ENCODE measurements at regions not wholly inside any gene's neighbourhood (a gene's known extent, or its start where the extent isn't known, plus 50 kb on each side); places are given as distances from the start of the nearest gene placed in this dataset.
"Not testable (repeated sequence)": the region's sequence is repeated elsewhere in the genome, so short reads cannot be mapped to it uniquely, and the experiment has no call there.

- H3K27ac ChIP-seq, result not testable (repeated sequence)
Observed at GRCh38 chr6:75031102-75031501, 174.8 kb downstream of the COL12A1 start.

- no peak for TF ChIP-seq CTCF (conservative IDR thresholded peaks at IDR 0.05)
- no peak for TF ChIP-seq ZFX (IDR thresholded peaks at IDR 0.05)
- no peak overlapping the region for H3K27ac ChIP-seq
Observed at GRCh38 chr6:75029333-75029732, 176.5 kb downstream of the COL12A1 start.

DNA sequence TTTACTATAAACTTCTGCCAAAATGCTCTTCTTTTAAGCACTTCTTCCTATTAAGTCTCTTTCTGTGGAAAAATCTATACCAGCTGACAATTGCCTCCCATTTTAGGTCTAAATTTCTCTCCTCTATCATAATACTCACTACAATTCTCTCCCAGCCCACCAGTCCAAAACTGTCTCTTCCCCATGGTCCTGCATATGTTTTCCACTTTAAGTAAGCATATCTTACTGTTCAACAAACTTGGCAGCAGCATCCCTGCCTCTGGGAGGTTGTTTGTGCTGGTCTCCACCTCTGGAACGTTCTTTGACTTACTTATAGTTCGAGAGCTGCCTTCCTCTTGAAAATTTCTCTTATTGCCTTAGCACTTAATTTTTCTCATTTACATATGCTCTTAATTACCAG is 180.5 kb downstream of the COL12A1 start:
- no peak overlapping the region for H3K27ac ChIP-seq
- TF ChIP-seq CTCF (conservative IDR thresholded peaks at IDR 0.05) (no peak), ZFX (IDR thresholded peaks at IDR 0.05) (no peak)

DNA sequence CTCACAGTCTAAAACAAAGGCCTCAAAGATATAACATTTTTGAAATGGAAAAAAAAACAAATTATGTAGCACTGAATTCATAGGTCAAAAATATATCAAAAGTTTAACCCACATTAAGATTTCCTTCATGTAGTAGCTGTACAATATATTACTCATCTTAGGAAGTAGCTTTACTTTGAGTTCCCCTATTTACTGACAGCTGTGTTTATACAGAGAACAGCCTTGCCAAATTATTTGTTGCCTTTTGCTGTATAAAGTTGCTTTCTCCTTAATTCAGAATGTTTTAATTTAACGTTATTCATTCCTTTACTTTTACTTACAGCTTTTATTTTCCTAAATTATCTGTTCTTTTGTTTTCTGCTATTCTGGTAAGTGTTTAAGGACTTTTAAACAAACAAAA is 181.0 kb downstream of the COL12A1 start:
- H3K27ac ChIP-seq, result no peak overlapping the region
- TF ChIP-seq ZFX (IDR thresholded peaks at IDR 0.05) (no peak), CTCF (conservative IDR thresholded peaks at IDR 0.05) (no peak)

DNA sequence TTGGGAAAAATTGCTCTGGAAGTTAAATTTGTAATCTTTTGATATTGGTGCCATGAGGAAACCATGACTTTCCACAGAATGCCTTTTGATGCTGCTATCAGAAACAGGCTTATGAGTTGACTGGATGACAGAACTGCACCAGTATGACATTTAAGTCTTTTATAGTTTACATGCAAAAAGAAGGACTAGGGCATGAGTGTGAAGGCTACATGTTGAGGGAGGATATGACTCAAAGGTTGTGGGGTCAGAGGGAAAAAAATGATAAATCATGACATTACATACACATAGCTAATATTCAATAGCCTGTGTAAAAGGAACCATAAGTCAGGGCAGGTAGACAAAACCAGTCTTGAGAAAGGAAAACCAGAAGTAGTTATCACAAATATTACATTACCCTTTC is 182.2 kb downstream of the COL12A1 start:
- no peak overlapping the region for H3K27ac ChIP-seq
- TF ChIP-seq CTCF (conservative IDR thresholded peaks at IDR 0.05), result no peak
- TF ChIP-seq ZFX (IDR thresholded peaks at IDR 0.05), result no peak

DNA sequence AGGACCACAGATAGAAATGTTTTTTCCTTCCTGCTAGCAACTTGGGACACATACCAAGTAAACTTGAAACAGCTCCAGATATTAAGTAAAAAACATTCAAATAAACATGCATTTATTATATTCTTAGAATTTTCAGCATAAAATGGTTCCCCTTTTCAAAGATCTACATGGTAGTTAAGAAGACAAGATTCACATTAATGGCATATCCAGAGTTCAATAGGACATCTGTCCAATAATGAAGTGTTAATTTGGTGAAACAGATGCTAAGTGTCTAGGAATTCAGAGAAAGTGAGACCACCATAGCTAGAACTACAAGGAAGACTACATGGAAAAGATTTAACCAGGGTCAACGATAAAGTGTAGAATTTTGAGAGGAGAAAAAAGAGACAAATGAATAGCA is 184.9 kb downstream of the COL12A1 start:
- TF ChIP-seq ZFX (IDR thresholded peaks at IDR 0.05) (no peak), CTCF (conservative IDR thresholded peaks at IDR 0.05) (no peak)
- H3K27ac ChIP-seq, result no peak overlapping the region

GRCh38 chr6:75020376-75020775 is 185.5 kb downstream of the COL12A1 start:
- no peak overlapping the region for H3K27ac ChIP-seq
- TF ChIP-seq CTCF (conservative IDR thresholded peaks at IDR 0.05) (no peak), ZFX (IDR thresholded peaks at IDR 0.05) (no peak)

DNA sequence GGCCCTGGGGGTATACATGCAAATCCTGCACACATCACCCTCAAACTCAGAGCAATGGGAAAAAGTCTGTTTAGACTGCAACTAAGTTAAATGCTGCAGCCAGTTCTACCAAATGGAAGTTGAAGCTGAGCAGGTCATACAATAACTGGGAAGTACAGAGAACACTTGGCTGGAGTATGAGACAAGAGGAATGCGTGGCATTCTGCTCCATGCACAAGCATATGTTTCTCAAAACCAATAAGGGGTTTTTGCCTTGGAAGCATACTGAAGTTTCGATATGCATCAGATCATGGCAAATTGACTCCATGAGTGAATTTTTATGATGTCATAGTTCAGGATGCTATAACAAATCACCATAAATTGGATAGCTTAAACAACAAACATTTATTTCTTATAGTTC is 193.8 kb downstream of the COL12A1 start:
- TF ChIP-seq ZFX (IDR thresholded peaks at IDR 0.05) (no peak), CTCF (conservative IDR thresholded peaks at IDR 0.05) (no peak)
- no peak overlapping the region for H3K27ac ChIP-seq

GRCh38 chr6:75003984-75004383 is 201.9 kb downstream of the COL12A1 start:
- not testable (repeated sequence) for H3K27ac ChIP-seq
